HG03139 (cell line): ENCODE measurements at regions not wholly inside any gene's neighbourhood (a gene's known extent, or its start where the extent isn't known, plus 50 kb on each side); places are given as distances from the start of the nearest gene placed in this dataset.
"Not testable (repeated sequence)": the region's sequence is repeated elsewhere in the genome, so short reads cannot be mapped to it uniquely, and the experiment has no call there.

Experiments used
- ATAC-seq: cut with Tn5 transposase; IDR thresholded peaks from one replicate; pipeline ENCODE4 v1.9.1; 2021; ENCODE audit not compliant: unreplicated experiment

- no peak for ATAC-seq
Observed at GRCh38 chr2:7094231-7094741, 177.1 kb downstream of the RNF144A start.

- no peak for ATAC-seq
Observed at GRCh38 chr2:7096726-7097352, 179.6 kb downstream of the RNF144A start.

- ATAC-seq = peak; percentile 89
Observed at GRCh38 chr2:7097353-7097895, 180.2 kb downstream of the RNF144A start.

- ATAC-seq = no peak
Observed at GRCh38 chr2:7098816-7099215, 181.6 kb downstream of the RNF144A start.

GRCh38 chr2:7099687-7100086 lies 182.5 kb downstream of the RNF144A start:
- not testable (repeated sequence) for ATAC-seq

- no peak for ATAC-seq
Observed at GRCh38 chr2:7102826-7103225, 185.6 kb downstream of the RNF144A start.

- no peak for ATAC-seq
Observed at GRCh38 chr2:7108792-7109532, 191.8 kb downstream of the RNF144A start.

GRCh38 chr2:7109533-7109885 lies 192.3 kb downstream of the RNF144A start:
- ATAC-seq = no peak

GRCh38 chr2:7111626-7112025 lies 194.4 kb downstream of the RNF144A start:
- ATAC-seq = no peak

GRCh38 chr2:7115364-7115763 lies 198.2 kb downstream of the RNF144A start:
- ATAC-seq = no peak

- no peak for ATAC-seq
Observed at GRCh38 chr2:7115906-7116305, 198.7 kb downstream of the RNF144A start.

- no peak for ATAC-seq
Observed at GRCh38 chr2:7116511-7116910, 199.3 kb downstream of the RNF144A start.

GRCh38 chr2:7117076-7117475 lies 199.9 kb downstream of the RNF144A start:
- ATAC-seq = no peak

- ATAC-seq = no peak
Observed at GRCh38 chr2:7118606-7119131, 201.5 kb downstream of the RNF144A start.

GRCh38 chr2:7119132-7119835 lies 202.1 kb downstream of the RNF144A start:
- ATAC-seq = no peak

- ATAC-seq = no peak
Observed at GRCh38 chr2:7121851-7122250, 204.6 kb downstream of the RNF144A start.

GRCh38 chr2:7127156-7127555 lies 209.9 kb downstream of the RNF144A start:
- ATAC-seq = no peak

- ATAC-seq = no peak
Observed at GRCh38 chr2:7127687-7128086, 210.5 kb downstream of the RNF144A start.

GRCh38 chr2:7131261-7131660 lies 214.0 kb downstream of the RNF144A start:
- no peak for ATAC-seq

- no peak for ATAC-seq
Observed at GRCh38 chr2:7132753-7133152, 215.5 kb downstream of the RNF144A start.

GRCh38 chr2:7133521-7133920 lies 216.3 kb downstream of the RNF144A start:
- ATAC-seq = no peak
